Nephron progenitor cell (in vitro differentiated cells): ENCODE measurements at regions not wholly inside any gene's neighbourhood (a gene's known extent, or its start where the extent isn't known, plus 50 kb on each side); places are given as distances from the start of the nearest gene placed in this dataset.

ENCODE experiments used
- DNase-seq: peaks from one replicate; pipeline ENCODE4 v3.0.0; 2021
- H3K27ac Mint-ChIP-seq: 2 replicates; pipeline ENCODE4 v1.8.0; 2021; ENCODE audit warnings: mild to moderate bottlenecking, moderate library complexity, mixed read lengths
- H3K27me3 Mint-ChIP-seq: 2 replicates; pipeline ENCODE4 v1.8.0; 2021; ENCODE audit warnings: mild to moderate bottlenecking, low read depth, mixed read lengths; ENCODE audit not compliant: poor library complexity
- H3K36me3 Mint-ChIP-seq: 2 replicates; pipeline ENCODE4 v1.8.0; 2021; ENCODE audit warnings: low read depth, mixed read lengths
- H3K4me1 Mint-ChIP-seq: 2 replicates; pipeline ENCODE4 v1.8.0; 2021; ENCODE audit warnings: mixed read lengths
- H3K4me3 Mint-ChIP-seq: 2 replicates; pipeline ENCODE4 v1.8.0; 2021; ENCODE audit warnings: mild to moderate bottlenecking, moderate library complexity, mixed read lengths
- H3K9me3 Mint-ChIP-seq: 2 replicates; pipeline ENCODE4 v1.8.0; 2021; ENCODE audit warnings: mild to moderate bottlenecking, moderate library complexity, mixed read lengths
- TF ChIP-seq, protein P1 (sequence below): fragments of 200-600 bp; sonication (generic); IDR thresholded peaks from 2 replicates; pipeline ENCODE4 v1.5.0; 2021; ENCODE audit warnings: antibody characterized with exemption

DNA sequence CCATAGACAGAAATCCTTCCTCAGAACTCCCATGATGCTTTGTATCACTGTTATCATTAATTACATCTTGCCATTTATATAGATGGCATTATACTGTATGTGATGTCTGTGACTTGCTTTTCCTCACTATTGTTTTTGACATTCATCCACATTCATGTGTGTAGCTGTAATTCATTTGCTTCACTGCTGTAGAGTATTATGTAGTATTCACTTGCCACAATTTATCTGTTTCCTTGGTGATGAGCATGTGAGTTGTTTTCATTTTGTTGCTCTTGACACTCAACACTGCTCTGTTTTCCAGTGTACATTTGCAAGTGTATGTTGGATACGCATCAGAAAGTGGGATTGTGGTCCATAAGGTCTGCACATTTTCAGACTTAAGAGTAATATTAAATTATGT lies 328.6 kb upstream of the C11orf87 start:
- no peak for DNase-seq
- no peaks in the 10 kb centered on the region for H3K27me3 Mint-ChIP-seq
- TF ChIP-seq, protein P1, sequence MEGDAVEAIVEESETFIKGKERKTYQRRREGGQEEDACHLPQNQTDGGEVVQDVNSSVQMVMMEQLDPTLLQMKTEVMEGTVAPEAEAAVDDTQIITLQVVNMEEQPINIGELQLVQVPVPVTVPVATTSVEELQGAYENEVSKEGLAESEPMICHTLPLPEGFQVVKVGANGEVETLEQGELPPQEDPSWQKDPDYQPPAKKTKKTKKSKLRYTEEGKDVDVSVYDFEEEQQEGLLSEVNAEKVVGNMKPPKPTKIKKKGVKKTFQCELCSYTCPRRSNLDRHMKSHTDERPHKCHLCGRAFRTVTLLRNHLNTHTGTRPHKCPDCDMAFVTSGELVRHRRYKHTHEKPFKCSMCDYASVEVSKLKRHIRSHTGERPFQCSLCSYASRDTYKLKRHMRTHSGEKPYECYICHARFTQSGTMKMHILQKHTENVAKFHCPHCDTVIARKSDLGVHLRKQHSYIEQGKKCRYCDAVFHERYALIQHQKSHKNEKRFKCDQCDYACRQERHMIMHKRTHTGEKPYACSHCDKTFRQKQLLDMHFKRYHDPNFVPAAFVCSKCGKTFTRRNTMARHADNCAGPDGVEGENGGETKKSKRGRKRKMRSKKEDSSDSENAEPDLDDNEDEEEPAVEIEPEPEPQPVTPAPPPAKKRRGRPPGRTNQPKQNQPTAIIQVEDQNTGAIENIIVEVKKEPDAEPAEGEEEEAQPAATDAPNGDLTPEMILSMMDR, result no peak
- no peak overlapping the region for H3K27ac Mint-ChIP-seq
- no peaks in the 10 kb centered on the region for H3K9me3 Mint-ChIP-seq
- no peak overlapping the region for H3K4me3 Mint-ChIP-seq
- no peaks in the 10 kb centered on the region for H3K4me1 Mint-ChIP-seq
- no peaks in the 10 kb centered on the region for H3K36me3 Mint-ChIP-seq

DNA sequence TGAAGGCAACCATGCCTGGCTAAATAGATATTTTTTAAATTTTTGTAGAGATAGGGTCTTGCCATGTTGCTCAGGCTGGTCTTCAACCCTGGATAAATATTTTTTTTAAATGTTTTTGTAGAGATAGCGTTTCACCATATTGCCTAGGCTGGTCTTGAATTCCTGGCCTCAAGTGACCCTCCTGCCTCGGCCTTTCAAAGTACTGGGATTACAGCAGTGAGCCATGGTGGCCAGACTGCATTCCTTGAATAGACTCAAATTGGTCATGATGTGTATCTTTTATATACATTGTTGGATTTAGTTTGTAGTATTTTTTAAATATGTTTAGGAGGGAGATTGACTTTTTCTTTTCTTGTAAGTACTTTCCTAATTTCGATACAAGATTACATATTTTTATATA lies 325.7 kb upstream of the C11orf87 start:
- Mint-ChIP-seq H3K4me3 (no peak overlapping the region), H3K27ac (no peak overlapping the region)
- TF ChIP-seq, protein P1, result no peak

DNA sequence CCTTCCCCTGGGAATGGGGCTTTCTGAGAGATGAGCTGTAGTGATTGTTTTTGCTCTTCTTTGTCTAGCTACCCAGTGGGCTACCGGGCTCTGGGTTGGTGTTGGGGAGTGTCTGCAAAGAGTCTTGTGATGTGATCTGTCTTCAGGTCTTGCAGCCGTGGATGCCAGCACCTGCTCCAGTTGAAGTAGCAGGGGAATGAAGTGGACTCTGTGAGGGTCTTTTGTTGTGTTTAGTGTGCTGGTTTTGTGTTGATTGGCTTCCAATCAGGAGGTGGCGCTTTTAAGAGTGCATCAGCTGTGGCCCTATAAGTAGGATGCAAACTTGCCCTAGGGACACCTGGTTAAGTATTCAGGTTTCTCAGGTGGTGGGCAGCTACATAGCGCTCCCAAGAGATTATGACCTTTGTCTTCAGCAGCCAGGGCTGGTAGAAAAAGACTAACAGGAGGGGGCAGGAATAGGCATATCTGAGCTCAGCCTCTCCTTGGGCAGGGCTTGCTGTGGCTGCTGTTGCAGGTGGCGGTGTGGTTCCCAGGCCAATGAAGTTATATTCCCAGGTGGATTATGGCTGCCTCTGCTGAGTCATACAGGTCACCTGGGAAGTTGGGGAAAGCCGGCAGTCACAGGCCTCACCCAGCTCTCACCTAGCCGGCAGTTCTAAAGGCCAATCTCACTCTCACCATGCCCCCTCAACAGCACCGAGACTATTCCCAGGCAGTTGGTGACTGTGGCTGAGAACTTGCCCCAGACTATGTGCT lies 315.7 kb upstream of the C11orf87 start:
- TF ChIP-seq, protein P1, result no peak
- H3K4me1 Mint-ChIP-seq, result no peaks in the 10 kb centered on the region
- H3K27me3 Mint-ChIP-seq, result no peaks in the 10 kb centered on the region
- H3K9me3 Mint-ChIP-seq, result no peaks in the 10 kb centered on the region
- H3K4me3 Mint-ChIP-seq, result no peak overlapping the region
- DNase-seq, result no peak
- no peaks in the 10 kb centered on the region for H3K36me3 Mint-ChIP-seq
- no peak overlapping the region for H3K27ac Mint-ChIP-seq

More for the DNA sequence above, 325.7 kb upstream of the C11orf87 start:
- Mint-ChIP-seq H3K27me3 (no peaks in the 10 kb centered on the region), H3K9me3 (no peaks in the 10 kb centered on the region), H3K4me1 (no peaks in the 10 kb centered on the region), H3K36me3 (no peaks in the 10 kb centered on the region)
- DNase-seq, result no peak

DNA sequence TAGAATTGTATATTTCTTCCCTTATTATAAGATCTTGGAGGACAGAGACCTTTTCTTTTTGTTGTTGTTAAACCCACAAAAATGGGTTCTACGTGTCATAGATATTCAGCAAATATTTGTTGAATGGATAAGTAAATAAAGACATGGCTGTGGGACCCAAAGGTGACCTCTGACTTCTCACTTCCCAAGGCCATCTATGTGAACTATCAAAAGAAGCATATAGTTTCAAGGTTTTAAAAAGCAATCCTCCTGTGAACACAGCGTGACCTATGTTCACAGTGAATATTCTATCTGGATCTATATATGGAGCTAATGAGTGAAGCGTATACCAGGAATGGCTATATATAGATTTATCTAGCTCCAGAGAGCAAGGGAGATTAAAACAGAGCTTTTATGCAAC lies 312.8 kb upstream of the C11orf87 start:
- Mint-ChIP-seq H3K27me3 (no peaks in the 10 kb centered on the region), H3K4me3 (no peak overlapping the region), H3K4me1 (peaks cover 18% of the 10 kb centered on the region), H3K9me3 (no peaks in the 10 kb centered on the region), H3K36me3 (no peaks in the 10 kb centered on the region), H3K27ac (no peak overlapping the region)
- TF ChIP-seq, protein P1, result no peak
- DNase-seq, result no peak

DNA sequence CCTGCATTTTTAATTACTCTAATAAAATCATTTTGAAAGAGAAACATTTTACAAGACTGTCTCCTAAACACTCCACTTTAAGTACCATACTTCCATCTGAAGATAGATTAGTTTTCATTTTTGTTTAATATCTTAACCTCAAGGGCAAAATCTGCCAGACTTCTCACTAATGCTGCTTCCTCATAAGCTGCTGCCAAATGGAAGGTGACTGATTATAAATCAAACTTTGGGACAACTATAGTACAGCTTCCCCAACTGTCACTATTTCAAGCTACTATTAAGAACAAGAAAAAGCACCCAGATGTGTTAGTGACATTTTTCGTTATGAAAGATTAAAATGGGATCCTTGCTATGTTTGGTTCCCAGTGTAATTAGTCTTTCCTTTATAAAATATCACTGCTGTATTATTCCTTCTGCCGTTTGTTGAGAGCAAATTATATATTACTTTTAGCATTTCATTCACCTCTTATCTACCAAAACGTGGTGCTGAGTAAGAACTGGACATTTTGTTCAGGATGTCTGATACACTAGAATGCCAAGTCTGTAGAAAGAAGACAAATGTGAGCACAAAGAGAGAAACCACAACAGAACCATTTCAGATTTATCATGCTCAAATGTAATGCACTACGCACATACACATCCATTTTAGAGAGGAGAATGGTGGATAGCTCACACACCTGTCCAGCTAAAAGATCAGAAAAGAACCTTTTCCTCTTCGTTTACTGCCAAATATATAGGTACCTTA lies 312.2 kb upstream of the C11orf87 start:
- Mint-ChIP-seq H3K27me3 (no peaks in the 10 kb centered on the region), H3K36me3 (no peaks in the 10 kb centered on the region), H3K4me3 (no peak overlapping the region), H3K27ac (no peak overlapping the region), H3K4me1 (peaks cover 18% of the 10 kb centered on the region), H3K9me3 (no peaks in the 10 kb centered on the region)
- TF ChIP-seq, protein P1, result no peak
- DNase-seq, result no peak
